ENCODE measurements at regions not wholly inside any gene's neighbourhood (a gene's known extent, or its start where the extent isn't known, plus 50 kb on each side); places are given as distances from the start of the nearest gene placed in this dataset.

- Mint-ChIP-seq H3K4me3 (no peak overlapping the region), H3K36me3 (ENCODE audit: insufficient read depth) (no peaks in the 10 kb centered on the region), H3K4me1 (ENCODE audit: low read depth in 2 of 2) (no peaks in the 10 kb centered on the region), H3K27ac (no peak overlapping the region), H3K27me3 (no peaks in the 10 kb centered on the region), H3K9me3 (peaks cover 3 to 19% of the 10 kb centered on the region in 2 donors)
- ATAC-seq (replicated peaks): no peak
- no peak for DNase-seq
Measured at GRCh38 chr7:52928591-52928990, 106.8 kb upstream of the POM121L12 start.

- no peaks in the 10 kb centered on the region for H3K4me1 Mint-ChIP-seq (ENCODE audit: low read depth in 2 of 2)
- no peaks in the 10 kb centered on the region for H3K27me3 Mint-ChIP-seq
- ATAC-seq (replicated peaks) (no peak), DNase-seq (no peak)
- no peaks in the 10 kb centered on the region for H3K36me3 Mint-ChIP-seq (ENCODE audit: insufficient read depth)
- no peak overlapping the region for H3K4me3 Mint-ChIP-seq
- H3K9me3 Mint-ChIP-seq: peaks cover 5 to 35% of the 10 kb centered on the region in 2 donors
- H3K27ac Mint-ChIP-seq: no peak overlapping the region
Measured at GRCh38 chr7:52925332-52925731, 110.1 kb upstream of the POM121L12 start.

GRCh38 chr7:52920977-52921376 lies 114.5 kb upstream of the POM121L12 start:
- Mint-ChIP-seq H3K27me3 (no peaks in the 10 kb centered on the region), H3K36me3 (ENCODE audit: insufficient read depth) (no peaks in the 10 kb centered on the region), H3K9me3 (peaks cover 7 to 28% of the 10 kb centered on the region in 2 donors), H3K27ac (no peak overlapping the region), H3K4me3 (no peak overlapping the region), H3K4me1 (ENCODE audit: low read depth in 2 of 2) (no peaks in the 10 kb centered on the region)
- DNase-seq (no peak), ATAC-seq (replicated peaks) (no peak)

- H3K9me3 Mint-ChIP-seq: peaks cover 4 to 38% of the 10 kb centered on the region in 2 donors
- ATAC-seq (replicated peaks): no peak
Measured at GRCh38 chr7:52917982-52918578, 117.4 kb upstream of the POM121L12 start.

GRCh38 chr7:52911795-52912194 lies 123.6 kb upstream of the POM121L12 start:
- Mint-ChIP-seq H3K4me1 (ENCODE audit: low read depth in 2 of 2) (no peaks in the 10 kb centered on the region), H3K4me3 (no peak overlapping the region), H3K9me3 (peaks cover 0 to 17% of the 10 kb centered on the region in 2 donors), H3K27me3 (no peaks in the 10 kb centered on the region), H3K27ac (no peak overlapping the region), H3K36me3 (ENCODE audit: insufficient read depth) (peaks cover 3% of the 10 kb centered on the region)
- no peak for DNase-seq
- ATAC-seq (replicated peaks): no peak

More at GRCh38 chr7:52917982-52918578, 117.4 kb upstream of the POM121L12 start:
- Mint-ChIP-seq H3K27ac (no peak overlapping the region), H3K4me3 (no peak overlapping the region), H3K4me1 (ENCODE audit: low read depth in 2 of 2) (no peaks in the 10 kb centered on the region), H3K27me3 (no peaks in the 10 kb centered on the region), H3K36me3 (ENCODE audit: insufficient read depth) (peaks cover 3% of the 10 kb centered on the region)
- no peak for DNase-seq

- peaks cover 0 to 17% of the 10 kb centered on the region in 2 donors for H3K9me3 Mint-ChIP-seq
- ATAC-seq (replicated peaks): no peak
- no peak overlapping the region for H3K4me3 Mint-ChIP-seq
- H3K36me3 Mint-ChIP-seq (ENCODE audit: insufficient read depth): peaks cover 3% of the 10 kb centered on the region
- H3K4me1 Mint-ChIP-seq (ENCODE audit: low read depth in 2 of 2): no peaks in the 10 kb centered on the region
- H3K27me3 Mint-ChIP-seq: no peaks in the 10 kb centered on the region
- no peak overlapping the region for H3K27ac Mint-ChIP-seq
- DNase-seq: no peak
Measured at GRCh38 chr7:52911326-52911725, 124.1 kb upstream of the POM121L12 start.

- H3K9me3 Mint-ChIP-seq: peaks cover 0 to 16% of the 10 kb centered on the region in 2 donors
- DNase-seq: no peak
- H3K27ac Mint-ChIP-seq: no peak overlapping the region
Measured at GRCh38 chr7:52909935-52910334, 125.5 kb upstream of the POM121L12 start.

GRCh38 chr7:52909131-52909530 lies 126.3 kb upstream of the POM121L12 start:
- Mint-ChIP-seq H3K36me3 (ENCODE audit: insufficient read depth) (no peaks in the 10 kb centered on the region), H3K27me3 (no peaks in the 10 kb centered on the region), H3K27ac (no peak overlapping the region), H3K4me3 (no peak overlapping the region), H3K4me1 (ENCODE audit: low read depth in 2 of 2) (no peaks in the 10 kb centered on the region), H3K9me3 (peaks cover 0 to 8% of the 10 kb centered on the region in 2 donors)
- ATAC-seq (replicated peaks) (no peak), DNase-seq (no peak)

More at GRCh38 chr7:52909935-52910334, 125.5 kb upstream of the POM121L12 start:
- H3K36me3 Mint-ChIP-seq (ENCODE audit: insufficient read depth): no peaks in the 10 kb centered on the region
- H3K27me3 Mint-ChIP-seq: no peaks in the 10 kb centered on the region
- no peak for ATAC-seq (replicated peaks)
- no peak overlapping the region for H3K4me3 Mint-ChIP-seq
- H3K4me1 Mint-ChIP-seq (ENCODE audit: low read depth in 2 of 2): no peaks in the 10 kb centered on the region

- no peak overlapping the region for H3K4me3 Mint-ChIP-seq
- no peaks in the 10 kb centered on the region for H3K36me3 Mint-ChIP-seq (ENCODE audit: insufficient read depth)
- ATAC-seq (replicated peaks) (no peak), DNase-seq (no peak)
- H3K27me3 Mint-ChIP-seq: no peaks in the 10 kb centered on the region
- H3K27ac Mint-ChIP-seq: no peak overlapping the region
- H3K9me3 Mint-ChIP-seq: peaks cover 7 to 9% of the 10 kb centered on the region in 2 donors
- no peaks in the 10 kb centered on the region for H3K4me1 Mint-ChIP-seq (ENCODE audit: low read depth in 2 of 2)
Measured at GRCh38 chr7:52897713-52898112, 137.7 kb upstream of the POM121L12 start.

GRCh38 chr7:52897288-52897687 lies 138.1 kb upstream of the POM121L12 start:
- DNase-seq (no peak), ATAC-seq (replicated peaks) (no peak)
- Mint-ChIP-seq H3K36me3 (ENCODE audit: insufficient read depth) (no peaks in the 10 kb centered on the region), H3K4me3 (no peak overlapping the region), H3K4me1 (ENCODE audit: low read depth in 2 of 2) (no peaks in the 10 kb centered on the region), H3K27me3 (no peaks in the 10 kb centered on the region), H3K27ac (no peak overlapping the region), H3K9me3 (peaks cover 8 to 9% of the 10 kb centered on the region in 2 donors)

- no peak for ATAC-seq (replicated peaks)
- Mint-ChIP-seq H3K4me3 (no peak overlapping the region), H3K9me3 (peaks cover 11 to 30% of the 10 kb centered on the region in 2 donors), H3K36me3 (ENCODE audit: insufficient read depth) (no peaks in the 10 kb centered on the region), H3K4me1 (ENCODE audit: low read depth in 2 of 2) (no peaks in the 10 kb centered on the region), H3K27me3 (no peaks in the 10 kb centered on the region), H3K27ac (no peak overlapping the region)
- no peak for DNase-seq
Measured at GRCh38 chr7:52877240-52877639, 158.2 kb upstream of the POM121L12 start.

GRCh38 chr7:52876402-52876801 lies 159.0 kb upstream of the POM121L12 start:
- DNase-seq (no peak), ATAC-seq (replicated peaks) (no peak)
- no peaks in the 10 kb centered on the region for H3K36me3 Mint-ChIP-seq (ENCODE audit: insufficient read depth)
- H3K4me3 Mint-ChIP-seq: no peak overlapping the region
- peaks cover 13 to 33% of the 10 kb centered on the region in 2 donors for H3K9me3 Mint-ChIP-seq
- H3K27ac Mint-ChIP-seq: no peak overlapping the region
- no peaks in the 10 kb centered on the region for H3K4me1 Mint-ChIP-seq (ENCODE audit: low read depth in 2 of 2)
- no peaks in the 10 kb centered on the region for H3K27me3 Mint-ChIP-seq

- ATAC-seq (replicated peaks): no peak
- peaks cover 4% of the 10 kb centered on the region for H3K36me3 Mint-ChIP-seq (ENCODE audit: insufficient read depth)
- no peak overlapping the region for H3K4me3 Mint-ChIP-seq
- no peak overlapping the region for H3K27ac Mint-ChIP-seq
- H3K9me3 Mint-ChIP-seq: peaks cover 3 to 28% of the 10 kb centered on the region in 2 donors
- H3K4me1 Mint-ChIP-seq (ENCODE audit: low read depth in 2 of 2): no peaks in the 10 kb centered on the region
- DNase-seq: no peak
- H3K27me3 Mint-ChIP-seq: no peaks in the 10 kb centered on the region
Measured at GRCh38 chr7:52863652-52864051, 171.8 kb upstream of the POM121L12 start.

GRCh38 chr7:52862321-52862720 lies 173.1 kb upstream of the POM121L12 start:
- H3K9me3 Mint-ChIP-seq: peaks cover 3 to 23% of the 10 kb centered on the region in 2 donors
- DNase-seq (no peak), ATAC-seq (replicated peaks) (no peak)
- H3K36me3 Mint-ChIP-seq (ENCODE audit: insufficient read depth): peaks cover 4% of the 10 kb centered on the region
- H3K4me1 Mint-ChIP-seq (ENCODE audit: low read depth in 2 of 2): no peaks in the 10 kb centered on the region
- no peaks in the 10 kb centered on the region for H3K27me3 Mint-ChIP-seq
- H3K27ac Mint-ChIP-seq: no peak overlapping the region
- no peak overlapping the region for H3K4me3 Mint-ChIP-seq
